A549 (cell line): ENCODE measurements at regions not wholly inside any gene's neighbourhood (a gene's known extent, or its start where the extent isn't known, plus 50 kb on each side); places are given as distances from the start of the nearest gene placed in this dataset.

Experiments
- BHLHE40 ChIP-seq: IDR thresholded peaks from 2 replicates; pipeline ENCODE4 v1.6.1; 2012; ENCODE audit warnings: low read depth, low read length, inconsistent platforms
- HDAC2 ChIP-seq: fragments of 200-600 bp; sonication (generic); IDR thresholded peaks from 2 replicates; pipeline ENCODE4 v1.6.1; 2016
- HOXA7 ChIP-seq: fragments of 250-450 bp; sonication (Bioruptor Pico); IDR thresholded peaks from 2 replicates; pipeline ENCODE4 v1.5.0; 2020; ENCODE audit warnings: mild to moderate bottlenecking, moderate library complexity
- KDM5A ChIP-seq: fragments of 200-600 bp; sonication (generic); IDR thresholded peaks from 2 replicates; pipeline ENCODE4 v1.6.1; 2016; ENCODE audit warnings: antibody characterized with exemption, mild to moderate bottlenecking
- POLR2A ChIP-seq: IDR thresholded peaks from 2 replicates; pipeline ENCODE4 v1.6.1; 2012; ENCODE audit warnings: mild to moderate bottlenecking, low read length
- RFX5 ChIP-seq: fragments of 450-650 bp; IDR thresholded peaks from 2 replicates; pipeline ENCODE4 v1.7.1; 2014; ENCODE audit warnings: antibody characterized with exemption, mild to moderate bottlenecking, moderate library complexity
- RNF2 ChIP-seq: fragments of 200-600 bp; sonication (generic); IDR thresholded peaks from 2 replicates; pipeline ENCODE4 v1.6.1; 2016; ENCODE audit warnings: low read depth, mild to moderate bottlenecking, antibody characterized with exemption, moderate library complexity, borderline replicate concordance
- ZNF302 ChIP-seq: fragments of 250-450 bp; sonication (Bioruptor Pico); IDR thresholded peaks from 2 replicates; pipeline ENCODE4 v1.9.0; 2021; ENCODE audit warnings: inconsistent platforms, mild to moderate bottlenecking, moderate library complexity
- TF ChIP-seq, protein P1 (sequence below): fragments of >200 bp; sonication (Bioruptor Twin); formaldehyde crosslinking; IDR thresholded peaks from 3 replicates; pipeline ENCODE4 v1.5.1; 2016
- TF ChIP-seq, protein P2 (sequence below): IDR thresholded peaks from 2 replicates; pipeline ENCODE4 v1.6.1; 2012
- TF ChIP-seq, protein P3 (sequence below): IDR thresholded peaks from 2 replicates; pipeline ENCODE4 v1.6.1; 2012
- TF ChIP-seq, protein P4 (sequence below): fragments of >200 bp; sonication (Bioruptor Twin); formaldehyde crosslinking; IDR thresholded peaks from 3 replicates; pipeline ENCODE4 v1.6.1; 2016

DNA sequence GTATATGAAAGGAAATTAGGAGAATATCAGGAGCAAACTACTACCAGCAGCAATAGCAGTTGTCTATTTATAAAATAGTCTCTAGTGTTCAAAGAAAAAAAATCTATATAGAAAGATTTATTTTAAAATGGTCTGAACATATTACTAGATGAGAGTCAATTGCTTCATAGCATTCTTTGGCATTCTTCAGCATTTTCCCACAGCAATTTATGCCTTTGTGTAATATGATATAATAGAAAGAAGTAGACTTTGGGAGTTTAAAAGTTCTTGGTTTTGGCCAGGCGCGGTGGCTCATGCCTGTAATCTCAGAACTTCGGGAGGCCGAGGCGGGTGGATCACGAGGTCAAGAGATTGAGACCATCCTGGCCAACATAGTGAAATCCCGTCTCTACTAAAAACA, 157.0 kb upstream of the PLN start:
- TF ChIP-seq, protein P1, sequence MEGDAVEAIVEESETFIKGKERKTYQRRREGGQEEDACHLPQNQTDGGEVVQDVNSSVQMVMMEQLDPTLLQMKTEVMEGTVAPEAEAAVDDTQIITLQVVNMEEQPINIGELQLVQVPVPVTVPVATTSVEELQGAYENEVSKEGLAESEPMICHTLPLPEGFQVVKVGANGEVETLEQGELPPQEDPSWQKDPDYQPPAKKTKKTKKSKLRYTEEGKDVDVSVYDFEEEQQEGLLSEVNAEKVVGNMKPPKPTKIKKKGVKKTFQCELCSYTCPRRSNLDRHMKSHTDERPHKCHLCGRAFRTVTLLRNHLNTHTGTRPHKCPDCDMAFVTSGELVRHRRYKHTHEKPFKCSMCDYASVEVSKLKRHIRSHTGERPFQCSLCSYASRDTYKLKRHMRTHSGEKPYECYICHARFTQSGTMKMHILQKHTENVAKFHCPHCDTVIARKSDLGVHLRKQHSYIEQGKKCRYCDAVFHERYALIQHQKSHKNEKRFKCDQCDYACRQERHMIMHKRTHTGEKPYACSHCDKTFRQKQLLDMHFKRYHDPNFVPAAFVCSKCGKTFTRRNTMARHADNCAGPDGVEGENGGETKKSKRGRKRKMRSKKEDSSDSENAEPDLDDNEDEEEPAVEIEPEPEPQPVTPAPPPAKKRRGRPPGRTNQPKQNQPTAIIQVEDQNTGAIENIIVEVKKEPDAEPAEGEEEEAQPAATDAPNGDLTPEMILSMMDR: no peak
- TF ChIP-seq RNF2: no peak
- TF ChIP-seq HOXA7 (CRISPR knock-in tag): no peak
- TF ChIP-seq, protein P2, sequence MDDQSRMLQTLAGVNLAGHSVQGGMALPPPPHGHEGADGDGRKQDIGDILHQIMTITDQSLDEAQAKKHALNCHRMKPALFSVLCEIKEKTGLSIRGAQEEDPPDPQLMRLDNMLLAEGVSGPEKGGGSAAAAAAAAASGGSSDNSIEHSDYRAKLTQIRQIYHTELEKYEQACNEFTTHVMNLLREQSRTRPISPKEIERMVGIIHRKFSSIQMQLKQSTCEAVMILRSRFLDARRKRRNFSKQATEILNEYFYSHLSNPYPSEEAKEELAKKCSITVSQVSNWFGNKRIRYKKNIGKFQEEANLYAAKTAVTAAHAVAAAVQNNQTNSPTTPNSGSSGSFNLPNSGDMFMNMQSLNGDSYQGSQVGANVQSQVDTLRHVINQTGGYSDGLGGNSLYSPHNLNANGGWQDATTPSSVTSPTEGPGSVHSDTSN: no peak
- TF ChIP-seq ZNF302 (CRISPR knock-in tag): no peak
- no peak for TF ChIP-seq POLR2A
- TF ChIP-seq KDM5A: no peak
- TF ChIP-seq, protein P3, sequence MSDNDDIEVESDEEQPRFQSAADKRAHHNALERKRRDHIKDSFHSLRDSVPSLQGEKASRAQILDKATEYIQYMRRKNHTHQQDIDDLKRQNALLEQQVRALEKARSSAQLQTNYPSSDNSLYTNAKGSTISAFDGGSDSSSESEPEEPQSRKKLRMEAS: no peak
- no peak for TF ChIP-seq RFX5
- TF ChIP-seq, protein P4, sequence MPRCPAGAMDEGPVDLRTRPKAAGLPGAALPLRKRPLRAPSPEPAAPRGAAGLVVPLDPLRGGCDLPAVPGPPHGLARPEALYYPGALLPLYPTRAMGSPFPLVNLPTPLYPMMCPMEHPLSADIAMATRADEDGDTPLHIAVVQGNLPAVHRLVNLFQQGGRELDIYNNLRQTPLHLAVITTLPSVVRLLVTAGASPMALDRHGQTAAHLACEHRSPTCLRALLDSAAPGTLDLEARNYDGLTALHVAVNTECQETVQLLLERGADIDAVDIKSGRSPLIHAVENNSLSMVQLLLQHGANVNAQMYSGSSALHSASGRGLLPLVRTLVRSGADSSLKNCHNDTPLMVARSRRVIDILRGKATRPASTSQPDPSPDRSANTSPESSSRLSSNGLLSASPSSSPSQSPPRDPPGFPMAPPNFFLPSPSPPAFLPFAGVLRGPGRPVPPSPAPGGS: no peak
- TF ChIP-seq BHLHE40: no peak
- no peak for TF ChIP-seq HDAC2
